ENCODE measurements at regions not wholly inside any gene's neighbourhood (a gene's known extent, or its start where the extent isn't known, plus 50 kb on each side); places are given as distances from the start of the nearest gene placed in this dataset.
"Not testable (repeated sequence)": the region's sequence is repeated elsewhere in the genome, so short reads cannot be mapped to it uniquely, and the experiment has no call there.

GRCh38 chr14:83714151-83714550 lies 1815.8 kb upstream of the FLRT2 start:
- ChIA-PET POLR2A (no interaction called here), CTCF (interaction anchor here (1.5 kb wide), 1 partner anchor 9 kb away, joined by 3 read pairs; no protein-coding TSS in a partner anchor)
- no TSS peak for BruUV-seq (replicated peaks)
- dilution Hi-C loops (cut with MboI; ENCODE audit: extremely low pct_ligation_motif_present, low sequenced_read_pairs) (no loop called here), intact Hi-C loops (cut with micrococcal nuclease) (no loop called here)
- Histone ChIP-seq H3K4me2 (ENCODE audit: insufficient read depth, low read length) (no peak overlapping the region), H2AFZ (ENCODE audit: low read depth, low read length) (no peak overlapping the region), H3K79me2 (ENCODE audit: control insufficient read depth, insufficient read depth, low read length) (no peaks in the 10 kb centered on the region), H4K20me1 (replicated peaks; ENCODE audit: control insufficient read depth, extremely low read depth, insufficient read depth, low read length) (no peaks in the 10 kb centered on the region), H3K27me3 (ENCODE audit: control insufficient read depth in 2 of 2, insufficient read depth in 2 of 2, low read length in 2 of 2) (no peaks in the 10 kb centered on the region), H3K4me3 (replicated peaks in 1 of 3; ENCODE audit: insufficient read depth in 1 of 3, low read depth in 1 of 3, low read length in 3 of 3) (no peak overlapping the region), H3K9ac (replicated peaks; ENCODE audit: extremely low read depth, insufficient read depth, low read length) (no peak overlapping the region), H3K4me1 (ENCODE audit: control insufficient read depth, extremely low read depth, insufficient read depth, low read length) (no peaks in the 10 kb centered on the region), H3K36me3 (ENCODE audit: control insufficient read depth in 2 of 2, extremely low read depth in 1 of 2, insufficient read depth in 2 of 2, low read length in 2 of 2) (no peaks in the 10 kb centered on the region), H3K27ac (ENCODE audit: insufficient read depth, low read depth, low read length) (no peak overlapping the region), H3K9me3 (replicated peaks; ENCODE audit: control insufficient read depth, insufficient read depth, low read length) (no peaks in the 10 kb centered on the region), H3K9me1 (replicated peaks; ENCODE audit: control insufficient read depth, extremely low read depth, insufficient read depth, low read length) (no peaks in the 10 kb centered on the region)
- FAIRE-seq (no peak), DNase-seq (ENCODE audit: low read depth, low spot score) (no peak)
- TF ChIP-seq MYC (IDR thresholded peaks at IDR 0.05; ENCODE audit: low read depth, low read length): no peak
- TF ChIP-seq, protein P1, sequence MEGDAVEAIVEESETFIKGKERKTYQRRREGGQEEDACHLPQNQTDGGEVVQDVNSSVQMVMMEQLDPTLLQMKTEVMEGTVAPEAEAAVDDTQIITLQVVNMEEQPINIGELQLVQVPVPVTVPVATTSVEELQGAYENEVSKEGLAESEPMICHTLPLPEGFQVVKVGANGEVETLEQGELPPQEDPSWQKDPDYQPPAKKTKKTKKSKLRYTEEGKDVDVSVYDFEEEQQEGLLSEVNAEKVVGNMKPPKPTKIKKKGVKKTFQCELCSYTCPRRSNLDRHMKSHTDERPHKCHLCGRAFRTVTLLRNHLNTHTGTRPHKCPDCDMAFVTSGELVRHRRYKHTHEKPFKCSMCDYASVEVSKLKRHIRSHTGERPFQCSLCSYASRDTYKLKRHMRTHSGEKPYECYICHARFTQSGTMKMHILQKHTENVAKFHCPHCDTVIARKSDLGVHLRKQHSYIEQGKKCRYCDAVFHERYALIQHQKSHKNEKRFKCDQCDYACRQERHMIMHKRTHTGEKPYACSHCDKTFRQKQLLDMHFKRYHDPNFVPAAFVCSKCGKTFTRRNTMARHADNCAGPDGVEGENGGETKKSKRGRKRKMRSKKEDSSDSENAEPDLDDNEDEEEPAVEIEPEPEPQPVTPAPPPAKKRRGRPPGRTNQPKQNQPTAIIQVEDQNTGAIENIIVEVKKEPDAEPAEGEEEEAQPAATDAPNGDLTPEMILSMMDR (IDR thresholded peaks at IDR 0.05; ENCODE audit: extremely low read depth in 1 of 2, insufficient read depth in 1 of 2, low read depth in 1 of 2, low read length in 2 of 2): no peak
- no peak for TF ChIP-seq FOS (IDR thresholded peaks at IDR 0.05; ENCODE audit: borderline replicate concordance, insufficient read depth, low read length)
- TF ChIP-seq POLR2A (IDR thresholded peaks at IDR 0.05; ENCODE audit: low read depth, low read length): no peak
- no peak for TF ChIP-seq JUN (IDR thresholded peaks at IDR 0.05; ENCODE audit: borderline replicate concordance, insufficient read depth, insufficient read length, low read depth)
- TF ChIP-seq EZH2 (IDR thresholded peaks at IDR 0.05; ENCODE audit: borderline replicate concordance, low read depth, low read length, severe bottlenecking): no peak
- TF ChIP-seq POLR2AphosphoS5 (IDR thresholded peaks at IDR 0.05; ENCODE audit: insufficient read depth, low read depth, low read length): no peak
- TF ChIP-seq MAX (IDR thresholded peaks at IDR 0.05; ENCODE audit: insufficient read depth, insufficient read length): no peak
- TF ChIP-seq GATA2 (IDR thresholded peaks at IDR 0.05; ENCODE audit: insufficient read depth, insufficient read length, low read depth, low read length): no peak

DNA sequence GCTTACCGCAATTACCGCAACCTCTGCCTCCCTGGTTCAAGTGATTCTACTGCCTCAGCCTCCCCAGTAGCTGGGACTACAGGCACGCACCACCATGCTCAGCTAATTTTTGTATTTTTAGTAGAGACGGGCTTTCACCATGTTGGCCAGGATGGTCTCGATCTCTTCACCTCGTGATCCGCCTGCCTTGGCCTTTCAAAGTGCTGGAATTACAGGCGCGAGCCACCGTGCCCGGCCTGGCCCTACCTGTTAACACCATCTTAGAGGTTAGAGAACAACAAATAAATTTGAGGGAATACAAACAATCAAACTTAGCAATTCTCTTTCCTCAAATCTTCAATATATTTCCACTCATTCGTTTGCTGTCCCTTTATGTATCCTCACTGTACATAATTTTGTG lies 1810.5 kb upstream of the FLRT2 start:
- H3K4me1 ChIP-seq (ENCODE audit: control insufficient read depth, extremely low read depth, insufficient read depth, low read length); H3K4me3 ChIP-seq (replicated peaks in 1 of 3; ENCODE audit: insufficient read depth in 1 of 3, low read depth in 1 of 3, low read length in 3 of 3); H3K36me3 ChIP-seq (ENCODE audit: control insufficient read depth in 2 of 2, extremely low read depth in 1 of 2, insufficient read depth in 2 of 2, low read length in 2 of 2); H2AFZ ChIP-seq (ENCODE audit: low read depth, low read length); dilution Hi-C loops (cut with MboI; ENCODE audit: extremely low pct_ligation_motif_present, low sequenced_read_pairs); H3K9ac ChIP-seq (replicated peaks; ENCODE audit: extremely low read depth, insufficient read depth, low read length); H3K4me2 ChIP-seq (ENCODE audit: insufficient read depth, low read length); FAIRE-seq; DNase-seq (ENCODE audit: low read depth, low spot score); POLR2A ChIA-PET; BruUV-seq (replicated peaks); CTCF ChIA-PET; H4K20me1 ChIP-seq (replicated peaks; ENCODE audit: control insufficient read depth, extremely low read depth, insufficient read depth, low read length); intact Hi-C loops (cut with micrococcal nuclease); H3K9me3 ChIP-seq (replicated peaks; ENCODE audit: control insufficient read depth, insufficient read depth, low read length); H3K27me3 ChIP-seq (ENCODE audit: control insufficient read depth in 2 of 2, insufficient read depth in 2 of 2, low read length in 2 of 2); H3K9me1 ChIP-seq (replicated peaks; ENCODE audit: control insufficient read depth, extremely low read depth, insufficient read depth, low read length); H3K27ac ChIP-seq (ENCODE audit: insufficient read depth, low read depth, low read length); H3K79me2 ChIP-seq (ENCODE audit: control insufficient read depth, insufficient read depth, low read length): not testable (repeated sequence)
